GM18520 (cell line): ENCODE measurements at regions not wholly inside any gene's neighbourhood (a gene's known extent, or its start where the extent isn't known, plus 50 kb on each side); places are given as distances from the start of the nearest gene placed in this dataset.

ENCODE experiments used
- ATAC-seq: cut with Tn5 transposase; IDR thresholded peaks from one replicate; pipeline ENCODE4 v1.9.1; 2021; ENCODE audit not compliant: unreplicated experiment

GRCh38 chr4:128366212-128366611 lies 78.6 kb upstream of the PGRMC2 start:
- ATAC-seq, result no peak

- ATAC-seq, result no peak
These were observed 77.0 kb upstream of the PGRMC2 start for GRCh38 chr4:128364565-128364964.

- ATAC-seq, result no peak
These were observed 76.4 kb upstream of the PGRMC2 start for GRCh38 chr4:128363966-128364365.

GRCh38 chr4:128362760-128363159 lies 75.1 kb upstream of the PGRMC2 start:
- no peak for ATAC-seq

- no peak for ATAC-seq
These were observed 71.8 kb upstream of the PGRMC2 start for GRCh38 chr4:128359422-128359821.

- ATAC-seq, result no peak
These were observed 71.3 kb upstream of the PGRMC2 start for GRCh38 chr4:128358913-128359279.

GRCh38 chr4:128358231-128358912 lies 70.8 kb upstream of the PGRMC2 start:
- ATAC-seq, result no peak

- no peak for ATAC-seq
These were observed 69.7 kb upstream of the PGRMC2 start for GRCh38 chr4:128357286-128357685.

- ATAC-seq, result no peak
These were observed 67.7 kb upstream of the PGRMC2 start for GRCh38 chr4:128355305-128355704.

GRCh38 chr4:128354205-128354821 lies 66.7 kb upstream of the PGRMC2 start:
- no peak for ATAC-seq

- ATAC-seq, result no peak
These were observed 66.2 kb upstream of the PGRMC2 start for GRCh38 chr4:128353791-128354190.

GRCh38 chr4:128351502-128351901 lies 63.9 kb upstream of the PGRMC2 start:
- ATAC-seq, result no peak

GRCh38 chr4:128350449-128351045 lies 62.9 kb upstream of the PGRMC2 start:
- no peak for ATAC-seq

GRCh38 chr4:128349921-128350320 lies 62.3 kb upstream of the PGRMC2 start:
- no peak for ATAC-seq

GRCh38 chr4:128347930-128348660 lies 60.5 kb upstream of the PGRMC2 start:
- ATAC-seq, result no peak

- ATAC-seq, result no peak
These were observed 59.7 kb upstream of the PGRMC2 start for GRCh38 chr4:128347175-128347868.

GRCh38 chr4:128346054-128346716 lies 58.6 kb upstream of the PGRMC2 start:
- ATAC-seq, result no peak

- ATAC-seq, result no peak
These were observed 58.0 kb upstream of the PGRMC2 start for GRCh38 chr4:128345650-128346049.

GRCh38 chr4:128342762-128343161 lies 55.1 kb upstream of the PGRMC2 start:
- no peak for ATAC-seq

- ATAC-seq, result no peak
These were observed 54.0 kb upstream of the PGRMC2 start for GRCh38 chr4:128341634-128342033.
